Activated effector memory CD4-positive, alpha-beta T cell treated with Interleukin-2 at 50 U/mL for 16 hours (primary cell): ENCODE measurements at regions not wholly inside any gene's neighbourhood (a gene's known extent, or its start where the extent isn't known, plus 50 kb on each side); places are given as distances from the start of the nearest gene placed in this dataset.
"Not testable (repeated sequence)": the region's sequence is repeated elsewhere in the genome, so short reads cannot be mapped to it uniquely, and the experiment has no call there.

Experiments used
- DNase-seq: peaks from one replicate; pipeline ENCODE4 v3.0.0-alpha.2; 2020

- DNase-seq = no peak
Observed at GRCh38 chr10:64771253-64772050, 1250.3 kb downstream of the REEP3 start.

- DNase-seq = no peak
Observed at GRCh38 chr10:64773357-64773756, 1252.2 kb downstream of the REEP3 start.

- not testable (repeated sequence) for DNase-seq
Observed at GRCh38 chr10:64784451-64784850, 1263.2 kb downstream of the REEP3 start.

DNA sequence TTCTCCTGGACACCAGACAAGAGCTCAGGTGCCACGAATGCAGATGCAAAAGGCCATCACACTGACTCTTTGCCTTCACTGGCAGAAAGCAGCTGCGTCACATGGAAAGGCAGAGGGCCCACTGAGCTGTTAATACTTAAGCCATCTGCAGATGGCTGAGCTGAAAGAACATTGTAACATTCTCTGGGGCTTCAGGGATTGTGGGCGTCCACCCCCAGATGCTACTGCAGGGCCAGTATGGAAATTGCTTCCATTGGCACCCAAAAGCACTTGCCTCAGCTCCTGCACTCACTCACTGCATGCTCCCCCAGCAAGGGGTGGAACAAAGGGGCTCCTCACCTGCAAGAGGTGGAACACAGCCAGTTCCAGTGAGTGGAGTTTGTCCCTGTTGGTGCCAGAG lies 1264.6 kb downstream of the REEP3 start:
- DNase-seq = no peak

DNA sequence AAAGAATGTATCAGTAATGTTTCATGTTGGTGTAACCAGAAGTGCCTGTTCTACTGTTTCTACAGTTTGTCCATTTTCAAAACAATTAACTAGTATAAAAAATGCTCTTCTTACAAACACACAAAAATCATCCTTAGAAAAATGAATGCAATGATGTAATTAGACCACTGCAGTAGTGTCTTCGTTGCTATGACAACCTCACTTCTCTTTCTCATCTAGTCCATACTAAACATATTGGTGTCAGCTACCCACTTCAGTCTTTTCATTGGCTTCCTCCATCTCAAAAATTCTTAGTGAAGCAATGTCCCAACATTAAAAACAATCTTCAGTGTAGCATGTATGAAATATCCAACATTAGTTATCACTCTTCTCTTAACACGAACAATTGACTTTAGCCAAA lies 1265.8 kb downstream of the REEP3 start:
- no peak for DNase-seq

DNA sequence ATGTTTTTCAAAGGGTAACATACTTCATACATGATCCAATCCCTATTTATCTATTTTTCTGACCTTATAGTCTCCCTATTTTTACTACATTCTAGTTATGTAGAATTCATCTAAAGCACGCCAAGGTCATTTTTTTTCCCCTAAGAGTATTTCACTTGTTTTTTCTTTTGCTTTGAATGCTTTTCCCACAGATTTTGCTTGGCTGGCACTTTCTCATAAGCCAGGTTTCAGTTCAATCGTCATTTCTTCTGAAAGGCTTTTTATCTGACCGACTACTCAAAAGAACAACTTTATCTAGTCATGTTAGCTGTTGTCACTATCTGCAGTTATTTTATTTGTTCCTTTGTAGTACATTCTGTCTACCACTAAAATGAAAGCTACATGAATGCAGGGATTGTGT lies 1274.6 kb downstream of the REEP3 start:
- no peak for DNase-seq

- no peak for DNase-seq
Observed at GRCh38 chr10:64798297-64798696, 1277.1 kb downstream of the REEP3 start.

GRCh38 chr10:64808233-64808632 lies 1287.0 kb downstream of the REEP3 start:
- not testable (repeated sequence) for DNase-seq

GRCh38 chr10:64810046-64810445 lies 1288.8 kb downstream of the REEP3 start:
- DNase-seq = not testable (repeated sequence)

DNA sequence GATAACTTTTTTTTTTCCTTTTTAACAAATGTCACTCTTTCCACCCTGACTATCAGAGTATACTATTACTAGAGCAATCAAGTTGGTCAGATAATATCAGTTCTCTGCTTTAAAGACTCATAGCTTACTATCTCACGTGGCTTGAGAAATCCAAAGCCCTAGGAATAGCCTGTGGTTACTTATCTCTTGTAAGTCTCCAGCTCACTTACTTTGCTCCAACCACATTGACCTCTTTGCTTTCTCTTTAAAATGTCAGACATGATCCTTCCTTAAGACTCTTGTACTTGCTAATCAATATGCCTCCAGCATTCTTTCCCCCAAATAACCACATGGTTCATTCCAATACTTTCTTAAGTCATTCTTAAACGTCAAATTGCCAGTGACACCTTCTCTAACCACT lies 1292.2 kb downstream of the REEP3 start:
- DNase-seq = no peak

- DNase-seq = no peak
Observed at GRCh38 chr10:64814201-64814600, 1293.0 kb downstream of the REEP3 start.

DNA sequence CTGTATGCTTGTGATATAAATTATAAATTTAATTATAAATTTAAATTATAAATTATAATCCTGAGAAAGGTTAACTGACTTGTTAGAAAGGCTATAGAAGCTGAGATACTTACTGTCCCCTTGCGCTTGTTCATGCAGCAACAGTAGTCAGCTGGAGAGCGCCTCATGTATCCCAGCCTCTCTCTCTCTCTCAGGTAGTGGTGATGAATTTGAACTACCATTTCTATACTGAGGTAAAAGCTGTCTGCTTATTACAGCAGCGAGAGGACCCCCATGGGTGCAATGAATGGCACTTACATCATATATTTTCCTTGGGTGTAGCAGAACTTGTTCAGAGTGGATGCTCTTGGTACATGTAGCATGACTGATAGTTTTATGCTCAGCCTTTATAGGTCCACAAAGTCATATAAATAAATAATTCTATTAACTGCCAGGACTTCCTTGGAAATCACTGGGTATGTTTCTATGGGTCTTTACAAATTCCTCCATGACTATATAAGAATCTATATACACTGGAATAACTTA lies 1308.7 kb downstream of the REEP3 start:
- no peak for DNase-seq

GRCh38 chr10:64830869-64831268 lies 1309.7 kb downstream of the REEP3 start:
- no peak for DNase-seq

DNA sequence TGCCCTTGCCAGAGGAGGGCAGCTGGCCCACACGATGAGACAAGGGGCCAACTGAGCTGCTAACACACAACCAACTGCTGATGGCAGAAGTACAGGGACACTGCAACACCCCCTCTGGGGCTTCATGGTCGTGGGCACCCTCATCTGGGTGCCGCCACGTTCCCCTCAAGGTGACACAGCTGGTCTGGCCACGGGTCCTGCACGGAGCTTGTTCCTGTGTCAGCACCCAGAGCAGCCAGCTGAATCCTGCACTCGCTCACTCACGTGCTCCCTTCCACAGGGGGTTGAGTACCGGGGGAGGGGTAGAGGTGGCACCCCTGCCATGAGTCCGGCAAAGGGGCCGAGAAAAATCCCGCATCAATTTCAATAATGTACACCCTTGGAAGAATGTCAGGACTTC lies 1319.1 kb downstream of the REEP3 start:
- no peak for DNase-seq

- DNase-seq = no peak
Observed at GRCh38 chr10:64846700-64847099, 1325.5 kb downstream of the REEP3 start.

DNA sequence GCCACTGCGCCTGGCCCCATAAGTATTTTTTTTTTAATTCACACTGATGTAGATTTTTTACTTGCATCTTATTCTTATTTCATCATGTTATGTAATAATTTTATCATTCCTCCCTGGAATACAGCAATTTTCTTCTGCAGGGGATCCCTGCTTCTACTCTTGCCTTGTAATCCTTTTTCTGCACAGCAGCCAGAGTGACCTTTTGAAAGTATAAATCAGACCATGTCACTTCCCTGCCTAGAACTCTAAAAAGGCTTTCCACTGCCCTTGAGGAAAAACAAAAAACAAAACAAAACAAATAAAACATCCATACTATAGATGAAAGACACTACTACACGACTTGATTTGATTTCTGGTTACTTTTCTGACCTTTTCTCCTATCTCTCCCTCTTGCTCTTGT lies 1334.7 kb downstream of the REEP3 start:
- DNase-seq = no peak

DNA sequence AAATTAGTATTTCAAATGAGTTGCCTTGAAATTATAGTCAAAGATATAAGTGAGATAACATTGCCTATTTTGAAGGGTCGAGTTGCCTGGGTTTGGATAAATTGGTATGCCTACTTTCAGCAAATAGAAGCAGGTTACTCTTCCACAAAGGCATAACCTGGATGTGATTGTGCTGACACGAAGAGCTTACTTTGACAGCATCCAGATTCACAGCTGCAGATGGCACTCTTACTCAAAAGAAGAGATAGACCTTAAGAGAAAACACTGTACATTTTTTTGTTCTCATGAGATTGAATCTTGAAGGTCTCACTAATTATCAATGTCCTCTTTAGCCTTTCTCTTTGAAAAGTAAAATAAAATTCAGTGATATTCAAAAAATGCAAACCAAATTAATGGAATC lies 1338.7 kb downstream of the REEP3 start:
- DNase-seq = no peak

DNA sequence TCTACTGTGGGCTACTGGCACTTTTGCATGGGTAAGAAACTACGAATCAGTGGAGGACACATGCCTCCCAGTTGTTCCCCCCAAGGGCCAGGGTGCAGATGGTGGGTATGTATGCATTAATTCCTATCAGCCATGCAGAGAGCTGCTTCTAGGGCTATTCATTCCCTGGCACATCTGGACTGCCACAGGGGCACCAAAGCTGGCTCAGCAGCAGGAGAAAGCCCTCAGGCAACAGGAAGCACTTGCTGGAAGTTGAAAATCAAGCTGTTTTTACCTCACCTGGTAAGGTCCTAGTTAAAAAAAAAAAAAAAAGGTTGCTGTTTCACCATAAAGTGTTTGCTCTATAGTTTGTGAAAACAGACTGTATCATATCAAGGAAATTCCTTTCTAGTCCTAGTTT lies 1342.6 kb downstream of the REEP3 start:
- DNase-seq = no peak

GRCh38 chr10:64867501-64867962 lies 1346.3 kb downstream of the REEP3 start:
- no peak for DNase-seq

DNA sequence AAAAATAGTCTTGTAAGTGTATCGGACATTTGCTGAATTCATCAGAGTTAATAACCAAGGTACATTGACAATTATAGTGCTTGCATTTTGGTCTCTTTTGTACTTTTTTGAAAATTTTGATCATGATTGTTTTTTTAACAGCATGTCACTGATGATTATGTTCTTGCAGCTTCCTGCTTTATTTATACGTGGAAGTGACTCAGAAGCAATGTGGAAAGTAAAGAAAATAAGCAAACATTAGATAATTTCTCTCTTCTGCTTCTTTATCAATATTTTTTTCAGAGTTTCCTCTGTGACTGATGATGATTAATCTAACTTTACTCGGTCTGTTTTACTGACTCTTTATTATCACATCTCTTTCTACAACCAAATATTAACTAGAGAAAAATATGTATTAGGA lies 1351.9 kb downstream of the REEP3 start:
- no peak for DNase-seq

DNA sequence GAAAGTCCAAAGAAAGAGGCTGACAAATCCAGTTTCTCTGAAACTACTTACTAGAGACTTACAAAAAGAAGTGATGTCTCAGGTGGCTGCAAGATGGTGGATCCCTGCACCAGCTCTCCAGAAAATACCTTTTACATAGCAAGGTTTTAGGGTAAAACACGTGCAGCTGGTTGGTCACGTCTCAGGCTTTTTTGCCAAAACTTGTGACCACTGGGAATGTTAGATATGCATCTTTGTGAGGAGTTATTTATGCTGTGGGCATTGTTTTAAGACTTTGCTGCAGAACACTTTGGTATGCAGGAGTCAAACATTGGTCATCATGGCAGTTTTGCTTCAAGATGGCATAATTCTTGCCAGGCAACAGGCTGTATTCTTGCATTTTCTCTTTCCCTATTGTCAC lies 1352.8 kb downstream of the REEP3 start:
- DNase-seq = no peak

DNA sequence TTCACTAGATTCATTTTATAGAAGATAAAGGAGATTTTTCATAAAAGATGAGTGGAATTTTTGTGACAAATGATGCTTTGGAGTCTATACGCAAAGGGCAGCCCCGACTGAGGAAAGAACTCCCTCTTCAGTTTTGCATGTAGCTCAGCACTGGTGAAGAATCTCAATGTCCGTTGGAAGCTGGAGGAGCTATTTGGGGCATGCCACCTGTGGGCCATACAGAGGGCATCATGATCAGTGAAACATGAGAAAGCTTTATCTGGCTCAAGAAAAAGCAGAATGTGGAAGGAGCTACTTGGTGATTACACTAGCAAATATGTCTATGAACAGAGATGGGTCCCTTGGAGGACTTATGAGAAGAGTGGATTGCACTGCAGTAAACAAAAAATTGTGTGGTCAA lies 1359.3 kb downstream of the REEP3 start:
- DNase-seq = no peak

GRCh38 chr10:64881257-64881656 lies 1360.1 kb downstream of the REEP3 start:
- DNase-seq = no peak

DNA sequence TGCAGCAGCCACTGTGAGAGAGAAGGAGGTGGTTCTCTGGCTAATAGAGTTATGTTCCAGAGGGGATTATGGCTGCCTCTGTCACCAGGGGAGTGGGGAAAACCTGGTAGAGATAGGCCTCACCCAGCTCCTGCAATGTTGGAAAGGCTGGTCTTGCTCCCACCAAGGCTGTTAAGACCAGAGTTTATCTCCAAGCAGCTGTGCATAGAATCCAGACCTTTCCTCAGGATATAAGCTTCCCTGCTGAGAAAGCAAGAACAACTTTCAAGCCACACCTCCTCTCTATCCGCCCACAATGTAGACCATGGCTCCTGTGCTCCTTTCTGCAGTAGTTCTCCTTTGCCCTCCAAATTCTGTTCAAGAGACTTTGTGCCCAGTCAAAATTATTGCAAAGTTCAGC lies 1375.4 kb downstream of the REEP3 start:
- no peak for DNase-seq

DNA sequence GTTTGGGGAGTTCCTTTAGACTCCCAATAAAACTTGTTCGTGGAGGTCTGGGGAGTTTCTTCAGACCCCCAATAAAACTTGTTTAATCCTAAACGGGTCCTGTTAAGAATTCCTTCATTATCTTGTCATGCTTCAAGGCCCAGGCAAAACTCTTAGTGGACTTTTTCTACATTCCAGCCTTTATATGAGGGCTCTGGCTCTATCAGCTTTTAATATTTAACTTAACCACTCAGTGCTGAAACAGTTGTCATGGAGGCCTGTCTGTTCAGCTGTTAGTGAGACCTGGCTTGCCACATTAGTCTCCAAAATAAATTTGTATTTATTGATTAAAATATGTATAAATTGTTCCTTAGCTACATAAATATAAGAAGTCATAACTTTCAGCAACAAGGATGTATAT lies 1385.1 kb downstream of the REEP3 start:
- DNase-seq = not testable (repeated sequence)
